ENCODE measurements at regions not wholly inside any gene's neighbourhood (a gene's known extent, or its start where the extent isn't known, plus 50 kb on each side); places are given as distances from the start of the nearest gene placed in this dataset.
"Not testable (repeated sequence)": the region's sequence is repeated elsewhere in the genome, so short reads cannot be mapped to it uniquely, and the experiment has no call there.

DNA sequence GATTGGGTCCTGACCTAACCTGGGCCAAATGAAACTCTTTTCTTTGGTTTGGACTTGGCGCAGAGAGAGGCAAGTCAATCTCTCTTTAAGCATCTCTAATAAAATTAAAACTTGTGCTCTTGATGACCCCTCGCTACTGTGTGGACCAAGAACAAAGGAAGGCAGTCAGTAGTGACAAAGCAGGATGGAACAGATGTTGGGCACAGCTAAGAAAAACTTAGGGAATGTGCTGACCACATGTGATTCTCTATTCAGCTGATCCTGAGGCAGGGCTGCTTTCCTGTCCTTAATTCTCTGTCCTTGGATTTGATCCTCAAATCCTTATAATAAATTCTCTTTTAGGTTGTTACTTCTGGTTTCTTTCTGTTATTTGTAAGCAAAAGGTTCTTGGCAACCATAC, 259.9 kb downstream of the ZIC1 start:
- DNase-seq (ENCODE audit: low read depth in 2 of 2) = no peak

DNA sequence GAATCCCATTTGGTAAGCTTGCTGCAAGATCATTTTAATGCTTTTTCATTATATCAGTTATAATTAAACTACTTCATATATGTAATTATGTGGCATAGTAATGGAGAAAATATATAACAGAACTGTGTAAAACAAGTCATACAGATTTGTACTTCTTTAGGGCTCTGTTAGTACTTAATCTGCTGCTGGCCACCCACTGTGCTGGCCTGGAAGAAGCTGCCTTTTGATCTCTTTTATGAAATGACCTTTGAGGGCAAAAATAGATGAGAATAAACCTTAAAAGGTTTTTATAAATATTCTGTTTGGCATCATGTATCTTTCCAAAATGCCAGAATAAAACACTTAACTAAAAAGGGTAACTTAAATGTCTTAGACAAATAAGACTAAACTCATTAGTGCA, 262.9 kb downstream of the ZIC1 start:
- DNase-seq (ENCODE audit: low read depth in 2 of 2) = no peak

DNA sequence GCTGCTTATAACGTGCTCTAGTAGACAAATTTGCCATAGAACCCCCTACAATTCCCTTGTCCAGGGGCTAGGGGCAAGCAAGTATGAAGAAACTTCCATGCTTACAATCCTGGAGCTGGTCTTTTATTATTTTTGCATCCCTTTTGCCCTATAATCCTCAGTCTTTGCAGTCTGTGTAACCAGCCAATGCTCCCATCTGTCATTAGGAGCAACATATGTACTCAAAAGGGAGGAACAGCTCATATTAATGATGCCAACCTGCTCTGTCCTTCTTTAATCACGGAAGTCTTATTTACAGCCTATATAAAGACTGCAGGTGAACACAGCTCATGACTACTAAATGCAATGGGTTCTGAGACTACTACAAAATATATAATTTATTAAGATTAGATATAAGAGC, 263.3 kb downstream of the ZIC1 start:
- no peak for DNase-seq (ENCODE audit: low read depth in 2 of 2)

- no peak for DNase-seq (ENCODE audit: low read depth in 2 of 2)
Observed at GRCh38 chr3:147675761-147676160, 266.6 kb downstream of the ZIC1 start.

DNA sequence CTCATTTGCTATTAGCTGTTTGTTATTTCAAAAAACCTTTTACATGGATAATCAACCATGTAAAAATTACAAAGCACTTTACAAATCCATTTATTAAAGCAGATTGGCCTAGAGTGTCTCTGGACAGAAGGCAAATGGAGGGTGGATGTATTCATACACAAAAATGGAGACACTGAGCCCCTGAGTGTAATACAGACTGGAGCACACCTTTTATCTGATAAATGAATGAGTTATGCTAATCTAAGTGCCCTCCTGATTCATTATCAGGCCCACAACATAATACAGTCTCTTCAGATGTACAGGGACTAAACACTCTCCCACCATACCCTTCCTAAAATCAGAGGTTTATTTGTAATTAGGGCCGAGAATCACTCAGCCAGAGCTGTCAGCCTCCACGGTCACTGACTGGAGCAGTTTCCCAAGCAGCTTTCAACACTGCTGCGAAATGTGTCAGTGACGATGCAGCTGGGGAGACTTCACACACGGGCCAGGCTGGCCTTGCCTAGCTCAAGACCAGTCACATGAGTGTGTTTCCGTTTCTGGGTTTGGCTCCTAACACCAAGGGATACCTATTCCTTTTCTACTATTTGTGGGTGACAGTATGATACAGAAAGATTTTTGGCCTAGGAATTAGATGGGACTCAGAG, 271.8 kb downstream of the ZIC1 start:
- no peak for DNase-seq (ENCODE audit: low read depth in 2 of 2)

GRCh38 chr3:147688868-147689267, 279.7 kb downstream of the ZIC1 start:
- DNase-seq (ENCODE audit: low read depth in 2 of 2) = no peak

DNA sequence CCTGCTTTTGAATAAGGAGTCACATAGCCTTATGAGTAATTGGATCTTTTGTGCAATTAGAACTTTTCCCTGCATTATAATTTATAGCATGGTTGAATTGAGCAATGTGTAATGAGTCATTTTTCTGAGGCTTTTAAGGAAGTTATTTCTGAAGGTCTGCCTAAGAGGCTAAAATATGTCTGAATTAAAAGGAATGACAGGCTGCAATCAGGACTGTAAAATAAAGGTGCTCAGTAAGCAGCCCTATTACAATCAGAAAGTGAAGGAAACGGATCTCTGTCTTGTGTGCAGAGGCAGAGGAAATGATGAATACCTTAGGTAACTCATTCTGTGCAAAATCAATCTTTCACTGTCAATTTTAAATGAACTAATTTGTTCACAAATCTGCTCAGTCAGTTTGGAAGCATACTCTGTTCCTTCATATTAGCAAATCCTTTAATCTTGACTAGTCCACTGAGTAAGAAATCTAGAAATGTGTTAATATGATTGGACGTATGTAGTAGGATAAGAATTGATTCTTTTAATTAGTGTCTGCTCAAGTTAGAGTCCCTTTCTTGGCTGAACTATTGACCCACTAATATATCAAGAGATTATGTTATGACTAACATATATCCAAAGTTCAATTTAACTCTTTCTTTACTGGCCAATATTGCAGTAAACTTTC, 290.1 kb downstream of the ZIC1 start:
- DNase-seq (ENCODE audit: low read depth in 2 of 2) = no peak

GRCh38 chr3:147701195-147701594, 292.0 kb downstream of the ZIC1 start:
- no peak for DNase-seq (ENCODE audit: low read depth in 2 of 2)

DNA sequence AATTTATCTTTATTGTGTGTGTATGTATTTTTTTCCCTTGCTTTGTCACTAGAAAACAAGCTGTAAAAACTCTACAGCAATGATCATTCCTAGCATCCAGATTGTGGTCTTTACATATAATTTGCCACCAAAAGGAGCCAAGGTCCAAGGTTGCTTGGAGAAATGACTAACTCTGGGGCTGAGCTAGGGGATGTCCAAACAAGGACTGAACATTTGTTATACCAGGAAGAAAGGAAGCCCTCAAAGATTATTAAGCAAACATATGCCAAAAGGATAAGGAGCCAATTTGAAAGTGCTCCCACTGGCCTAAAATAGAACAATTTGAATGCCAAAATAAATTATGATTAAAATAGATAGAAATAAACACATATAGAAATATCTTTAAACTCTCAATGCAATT, 293.3 kb downstream of the ZIC1 start:
- DNase-seq (ENCODE audit: low read depth in 2 of 2) = no peak

GRCh38 chr3:147705651-147706051, 296.5 kb downstream of the ZIC1 start:
- DNase-seq (ENCODE audit: low read depth in 2 of 2) = no peak

GRCh38 chr3:147710753-147711152, 301.6 kb downstream of the ZIC1 start:
- DNase-seq (ENCODE audit: low read depth in 2 of 2) = not testable (repeated sequence)

GRCh38 chr3:147712357-147712756, 303.2 kb downstream of the ZIC1 start:
- no peak for DNase-seq (ENCODE audit: low read depth in 2 of 2)

- not testable (repeated sequence) for DNase-seq (ENCODE audit: low read depth in 2 of 2)
Observed at GRCh38 chr3:147712758-147713157, 303.6 kb downstream of the ZIC1 start.

GRCh38 chr3:147713234-147714133, 304.3 kb downstream of the ZIC1 start:
- no peak for DNase-seq (ENCODE audit: low read depth in 2 of 2)

GRCh38 chr3:147729641-147730040, 320.5 kb downstream of the ZIC1 start:
- no peak for DNase-seq (ENCODE audit: low read depth in 2 of 2)

DNA sequence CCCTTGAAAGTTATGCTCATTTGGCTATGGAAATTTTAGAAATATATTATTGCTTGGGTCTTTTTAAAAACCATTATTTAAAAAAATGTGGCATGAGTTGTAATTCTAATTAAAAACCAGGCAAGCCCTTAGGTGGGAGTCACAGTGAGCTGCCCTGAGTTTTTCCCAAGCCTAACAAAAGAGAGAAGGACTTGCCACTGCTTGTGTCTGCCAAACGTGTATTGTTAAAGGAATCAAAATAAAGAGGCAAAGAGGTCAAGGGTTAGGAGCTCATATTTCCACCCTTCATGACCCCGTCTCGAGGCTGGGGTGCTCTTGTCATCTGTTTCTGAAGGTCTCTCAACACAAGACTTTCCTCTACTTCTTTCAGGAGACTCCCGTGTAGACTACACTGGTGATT, 321.1 kb downstream of the ZIC1 start:
- DNase-seq (ENCODE audit: low read depth in 2 of 2) = no peak

DNA sequence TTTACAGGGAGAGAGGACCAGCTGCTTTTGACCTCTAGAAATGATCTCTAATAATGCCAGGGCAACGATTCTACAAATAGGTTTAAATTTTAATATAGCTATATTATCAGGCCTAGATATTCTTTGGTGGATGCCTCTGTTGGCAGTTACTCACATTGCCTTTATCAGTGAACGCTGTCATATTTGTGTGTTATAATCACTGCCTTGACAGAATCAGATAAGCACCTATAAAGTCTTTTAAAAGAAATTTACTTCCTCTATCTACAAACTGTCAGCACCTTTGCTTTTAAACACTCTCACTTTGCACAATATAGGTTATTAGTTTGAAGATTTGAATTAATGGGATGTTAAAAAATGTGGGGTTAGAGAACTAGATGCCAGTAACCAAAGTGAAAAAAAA, 324.1 kb downstream of the ZIC1 start:
- DNase-seq (ENCODE audit: low read depth in 2 of 2) = no peak

DNA sequence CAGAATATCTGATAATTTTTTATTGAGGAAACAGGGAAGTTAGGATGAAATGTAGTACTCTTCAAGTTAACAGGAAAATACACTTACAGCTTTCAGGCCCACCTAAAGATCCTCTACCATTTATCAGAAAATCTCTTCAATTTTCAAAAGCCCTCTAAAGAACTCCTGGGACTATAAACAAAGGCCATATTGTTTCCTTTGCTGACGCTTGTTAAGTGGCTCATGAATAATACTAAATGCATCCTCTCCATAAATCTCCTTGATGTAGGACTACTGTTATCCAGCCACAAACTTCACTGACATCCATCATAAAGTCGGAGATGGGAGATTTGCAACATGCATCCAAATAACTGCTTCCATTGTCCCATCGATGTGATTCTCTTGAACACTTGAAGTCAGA, 326.5 kb downstream of the ZIC1 start:
- no peak for DNase-seq (ENCODE audit: low read depth in 2 of 2)

DNA sequence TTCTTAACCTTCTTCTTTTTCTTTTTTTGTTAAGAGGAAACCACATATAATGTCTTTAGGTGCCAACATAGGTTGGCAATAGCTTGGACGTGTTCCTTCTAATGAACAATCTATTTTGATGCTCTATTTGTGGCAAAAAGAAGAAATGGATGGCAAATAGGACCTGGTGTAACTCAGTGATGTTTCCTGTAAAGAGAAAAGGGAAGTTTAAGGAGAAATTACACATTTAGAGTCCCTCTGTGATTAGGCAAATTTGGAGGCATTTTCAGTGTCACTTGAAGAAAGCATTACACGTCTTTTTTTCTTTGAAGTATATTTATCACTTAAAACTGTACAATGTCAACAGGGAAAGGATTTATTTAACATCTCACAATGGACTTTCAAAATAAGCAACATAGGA, 327.1 kb downstream of the ZIC1 start:
- no peak for DNase-seq (ENCODE audit: low read depth in 2 of 2)

DNA sequence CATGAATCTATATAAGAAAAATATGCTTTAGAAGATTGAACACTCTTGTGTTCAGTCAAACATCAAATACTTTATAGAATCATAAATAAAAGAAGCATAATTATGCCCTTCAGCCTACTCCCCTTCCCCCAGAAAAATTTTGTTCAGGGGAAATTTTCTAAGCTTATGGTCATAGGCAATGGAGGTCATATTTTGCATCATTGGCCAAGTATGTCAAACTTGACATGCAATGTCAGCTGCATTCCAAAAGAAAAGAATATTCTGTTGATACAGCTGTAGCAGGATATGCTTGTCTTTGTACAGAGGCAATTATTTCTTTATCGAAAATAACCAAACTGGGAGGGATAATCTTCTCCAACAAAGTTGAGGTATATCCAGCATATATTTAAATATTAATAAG, 328.2 kb downstream of the ZIC1 start:
- no peak for DNase-seq (ENCODE audit: low read depth in 2 of 2)

- DNase-seq (ENCODE audit: low read depth in 2 of 2) = no peak
Observed at GRCh38 chr3:147740928-147741327, 331.8 kb downstream of the ZIC1 start.

GRCh38 chr3:147744967-147745366, 335.8 kb downstream of the ZIC1 start:
- DNase-seq (ENCODE audit: low read depth in 2 of 2) = no peak

- no peak for DNase-seq (ENCODE audit: low read depth in 2 of 2)
Observed at GRCh38 chr3:147755310-147755709, 346.1 kb downstream of the ZIC1 start.

Measured in dermis microvascular lymphatic vessel endothelial cell (primary cell).